ENCODE measurements at regions not wholly inside any gene's neighbourhood (a gene's known extent, or its start where the extent isn't known, plus 50 kb on each side); places are given as distances from the start of the nearest gene placed in this dataset.

- no CpG with 5 or more reads among the region's 5 CpGs for WGBS (ENCODE audit: insufficient coverage)
- Histone ChIP-seq H3K36me3 (ENCODE audit: control insufficient read depth, insufficient read depth, low read length) (no peaks in the 10 kb centered on the region), H3K4me3 (ENCODE audit: low read length) (no peak overlapping the region)
Measured at GRCh38 chr5:104128348-104128747, 565.8 kb upstream of the NUDT12 start.

GRCh38 chr5:104126980-104127379, 564.4 kb upstream of the NUDT12 start:
- H3K4me1 ChIP-seq (ENCODE audit: control insufficient read depth, insufficient read depth, low read length), result no peaks in the 10 kb centered on the region

More at GRCh38 chr5:104128348-104128747, 565.8 kb upstream of the NUDT12 start:
- H3K27me3 ChIP-seq (ENCODE audit: control insufficient read depth, insufficient read depth, low read length), result no peaks in the 10 kb centered on the region
- no peak overlapping the region for H3K27ac ChIP-seq (ENCODE audit: low read length)
- no peaks in the 10 kb centered on the region for H3K9me3 ChIP-seq (replicated peaks; ENCODE audit: control insufficient read depth, low read depth, low read length)
- no peak for DNase-seq
- no peaks in the 10 kb centered on the region for H3K4me1 ChIP-seq (ENCODE audit: control insufficient read depth, insufficient read depth, low read length)

GRCh38 chr5:104119529-104119928, 556.9 kb upstream of the NUDT12 start:
- Histone ChIP-seq H3K4me1 (ENCODE audit: control insufficient read depth, insufficient read depth, low read length) (no peaks in the 10 kb centered on the region), H3K4me3 (ENCODE audit: low read length) (no peak overlapping the region), H3K27me3 (ENCODE audit: control insufficient read depth, insufficient read depth, low read length) (no peaks in the 10 kb centered on the region), H3K36me3 (ENCODE audit: control insufficient read depth, insufficient read depth, low read length) (no peaks in the 10 kb centered on the region), H3K9me3 (replicated peaks; ENCODE audit: control insufficient read depth, low read depth, low read length) (no peaks in the 10 kb centered on the region), H3K27ac (ENCODE audit: low read length) (no peak overlapping the region)
- no peak for DNase-seq

More at GRCh38 chr5:104126980-104127379, 564.4 kb upstream of the NUDT12 start:
- H3K36me3 ChIP-seq (ENCODE audit: control insufficient read depth, insufficient read depth, low read length), result no peaks in the 10 kb centered on the region
- H3K27ac ChIP-seq (ENCODE audit: low read length), result no peak overlapping the region
- H3K4me3 ChIP-seq (ENCODE audit: low read length), result no peak overlapping the region
- H3K9me3 ChIP-seq (replicated peaks; ENCODE audit: control insufficient read depth, low read depth, low read length), result no peaks in the 10 kb centered on the region
- H3K27me3 ChIP-seq (ENCODE audit: control insufficient read depth, insufficient read depth, low read length), result no peaks in the 10 kb centered on the region
- no CpG with 5 or more reads among the region's 1 CpG for WGBS (ENCODE audit: insufficient coverage)
- no peak for DNase-seq

GRCh38 chr5:104111632-104112031, 549.0 kb upstream of the NUDT12 start:
- no peaks in the 10 kb centered on the region for H3K4me1 ChIP-seq (ENCODE audit: control insufficient read depth, insufficient read depth, low read length)
- H3K27me3 ChIP-seq (ENCODE audit: control insufficient read depth, insufficient read depth, low read length), result no peaks in the 10 kb centered on the region
- WGBS (ENCODE audit: insufficient coverage), result no CpG with 5 or more reads among the region's 2 CpGs
- H3K9me3 ChIP-seq (replicated peaks; ENCODE audit: control insufficient read depth, low read depth, low read length), result no peaks in the 10 kb centered on the region
- no peak overlapping the region for H3K27ac ChIP-seq (ENCODE audit: low read length)
- DNase-seq, result peak; percentile 5
- no peaks in the 10 kb centered on the region for H3K36me3 ChIP-seq (ENCODE audit: control insufficient read depth, insufficient read depth, low read length)
- no peak overlapping the region for H3K4me3 ChIP-seq (ENCODE audit: low read length)

- no peak overlapping the region for H3K4me3 ChIP-seq (ENCODE audit: low read length)
- H3K27ac ChIP-seq (ENCODE audit: low read length), result no peak overlapping the region
- H3K9me3 ChIP-seq (replicated peaks; ENCODE audit: control insufficient read depth, low read depth, low read length), result no peaks in the 10 kb centered on the region
- WGBS (ENCODE audit: insufficient coverage), result 86% methylated on average over 1 of the region's 5 CpGs
- H3K4me1 ChIP-seq (ENCODE audit: control insufficient read depth, insufficient read depth, low read length), result no peaks in the 10 kb centered on the region
- no peaks in the 10 kb centered on the region for H3K36me3 ChIP-seq (ENCODE audit: control insufficient read depth, insufficient read depth, low read length)
- no peak for DNase-seq
- H3K27me3 ChIP-seq (ENCODE audit: control insufficient read depth, insufficient read depth, low read length), result no peaks in the 10 kb centered on the region
Measured at GRCh38 chr5:104096451-104096850, 533.9 kb upstream of the NUDT12 start.

- WGBS (ENCODE audit: insufficient coverage), result 71% methylated on average over 1 of the region's 2 CpGs
Measured at GRCh38 chr5:104095527-104095926, 532.9 kb upstream of the NUDT12 start.

GRCh38 chr5:104088876-104089778, 526.5 kb upstream of the NUDT12 start:
- WGBS (ENCODE audit: insufficient coverage), result no CpG with 5 or more reads among the region's 10 CpGs
- DNase-seq, result no peak
- H3K27ac ChIP-seq (ENCODE audit: low read length), result no peak overlapping the region
- no peaks in the 10 kb centered on the region for H3K27me3 ChIP-seq (ENCODE audit: control insufficient read depth, insufficient read depth, low read length)
- no peaks in the 10 kb centered on the region for H3K4me1 ChIP-seq (ENCODE audit: control insufficient read depth, insufficient read depth, low read length)
- H3K36me3 ChIP-seq (ENCODE audit: control insufficient read depth, insufficient read depth, low read length), result no peaks in the 10 kb centered on the region
- no peaks in the 10 kb centered on the region for H3K9me3 ChIP-seq (replicated peaks; ENCODE audit: control insufficient read depth, low read depth, low read length)
- no peak overlapping the region for H3K4me3 ChIP-seq (ENCODE audit: low read length)

More at GRCh38 chr5:104095527-104095926, 532.9 kb upstream of the NUDT12 start:
- Histone ChIP-seq H3K4me3 (ENCODE audit: low read length) (no peak overlapping the region), H3K36me3 (ENCODE audit: control insufficient read depth, insufficient read depth, low read length) (no peaks in the 10 kb centered on the region), H3K4me1 (ENCODE audit: control insufficient read depth, insufficient read depth, low read length) (no peaks in the 10 kb centered on the region), H3K27me3 (ENCODE audit: control insufficient read depth, insufficient read depth, low read length) (no peaks in the 10 kb centered on the region), H3K27ac (ENCODE audit: low read length) (no peak overlapping the region), H3K9me3 (replicated peaks; ENCODE audit: control insufficient read depth, low read depth, low read length) (no peaks in the 10 kb centered on the region)
- DNase-seq, result no peak

- no peaks in the 10 kb centered on the region for H3K4me1 ChIP-seq (ENCODE audit: control insufficient read depth, insufficient read depth, low read length)
- WGBS (ENCODE audit: insufficient coverage), result no CpG with 5 or more reads among the region's 2 CpGs
- no peaks in the 10 kb centered on the region for H3K36me3 ChIP-seq (ENCODE audit: control insufficient read depth, insufficient read depth, low read length)
- no peak overlapping the region for H3K4me3 ChIP-seq (ENCODE audit: low read length)
- H3K9me3 ChIP-seq (replicated peaks; ENCODE audit: control insufficient read depth, low read depth, low read length), result no peaks in the 10 kb centered on the region
- no peak for DNase-seq
- no peak overlapping the region for H3K27ac ChIP-seq (ENCODE audit: low read length)
- H3K27me3 ChIP-seq (ENCODE audit: control insufficient read depth, insufficient read depth, low read length), result no peaks in the 10 kb centered on the region
Measured at GRCh38 chr5:104084896-104085295, 522.3 kb upstream of the NUDT12 start.

GRCh38 chr5:104082754-104083153, 520.2 kb upstream of the NUDT12 start:
- no peak for DNase-seq
- Histone ChIP-seq H3K4me3 (ENCODE audit: low read length) (no peak overlapping the region), H3K9me3 (replicated peaks; ENCODE audit: control insufficient read depth, low read depth, low read length) (no peaks in the 10 kb centered on the region), H3K27me3 (ENCODE audit: control insufficient read depth, insufficient read depth, low read length) (no peaks in the 10 kb centered on the region), H3K36me3 (ENCODE audit: control insufficient read depth, insufficient read depth, low read length) (no peaks in the 10 kb centered on the region), H3K4me1 (ENCODE audit: control insufficient read depth, insufficient read depth, low read length) (no peaks in the 10 kb centered on the region), H3K27ac (ENCODE audit: low read length) (no peak overlapping the region)
- no CpG with 5 or more reads among the region's 2 CpGs for WGBS (ENCODE audit: insufficient coverage)

- Histone ChIP-seq H3K9me3 (replicated peaks; ENCODE audit: control insufficient read depth, low read depth, low read length) (no peaks in the 10 kb centered on the region), H3K36me3 (ENCODE audit: control insufficient read depth, insufficient read depth, low read length) (no peaks in the 10 kb centered on the region), H3K4me3 (ENCODE audit: low read length) (no peak overlapping the region), H3K27me3 (ENCODE audit: control insufficient read depth, insufficient read depth, low read length) (no peaks in the 10 kb centered on the region), H3K27ac (ENCODE audit: low read length) (no peak overlapping the region), H3K4me1 (ENCODE audit: control insufficient read depth, insufficient read depth, low read length) (no peaks in the 10 kb centered on the region)
- no peak for DNase-seq
Measured at GRCh38 chr5:104081232-104081631, 518.6 kb upstream of the NUDT12 start.

All from muscle of leg (tissue), 3 donors.